Left ventricle myocardium inferior (tissue), 1 donor: ENCODE measurements at regions not wholly inside any gene's neighbourhood (a gene's known extent, or its start where the extent isn't known, plus 50 kb on each side); places are given as distances from the start of the nearest gene placed in this dataset.
"Not testable (repeated sequence)": the region's sequence is repeated elsewhere in the genome, so short reads cannot be mapped to it uniquely, and the experiment has no call there.

Source experiments
- DNase-seq: peaks from one replicate; pipeline ENCODE4 v3.0.0-alpha.2; 2020
- H3K27ac ChIP-seq: fragments of 200-600 bp; replicated peaks from 2 replicates; pipeline ENCODE4 v1.8.0; 2021
- H3K27me3 ChIP-seq: fragments of 200-600 bp; 2 replicates; pipeline ENCODE4 v1.8.0; 2021; ENCODE audit warnings: low read depth
- H3K36me3 ChIP-seq: fragments of 200-600 bp; 2 replicates; pipeline ENCODE4 v1.8.0; 2021
- H3K4me1 ChIP-seq: fragments of 200-600 bp; 2 replicates; pipeline ENCODE4 v1.8.0; 2021
- H3K4me3 ChIP-seq: fragments of 200-600 bp; 2 replicates; pipeline ENCODE4 v1.8.0; 2021; ENCODE audit warnings: mild to moderate bottlenecking, moderate library complexity
- H3K9me3 ChIP-seq: fragments of 200-600 bp; replicated peaks from 2 replicates; pipeline ENCODE4 v1.8.0; 2021
- intact Hi-C: fragments of 100-400 bp; cut with micrococcal nuclease; formaldehyde crosslinking; loops from one replicate; pipeline ENCODE4 v1.11.0; 2022
- TF ChIP-seq, protein P1 (sequence below): fragments of 200-600 bp; IDR thresholded peaks from 2 replicates; pipeline ENCODE4 v1.8.0; 2021; ENCODE audit warnings: antibody characterized with exemption, mild to moderate bottlenecking, borderline replicate concordance
- donor health status: DM: no; HTN: yes; CAD: no; lungs with severe emphysema.

GRCh38 chr12:75660107-75660530, 148.7 kb upstream of the KRR1 start:
- no peaks in the 10 kb centered on the region for H3K27me3 ChIP-seq
- H3K4me3 ChIP-seq, result no peak overlapping the region
- TF ChIP-seq, protein P1, sequence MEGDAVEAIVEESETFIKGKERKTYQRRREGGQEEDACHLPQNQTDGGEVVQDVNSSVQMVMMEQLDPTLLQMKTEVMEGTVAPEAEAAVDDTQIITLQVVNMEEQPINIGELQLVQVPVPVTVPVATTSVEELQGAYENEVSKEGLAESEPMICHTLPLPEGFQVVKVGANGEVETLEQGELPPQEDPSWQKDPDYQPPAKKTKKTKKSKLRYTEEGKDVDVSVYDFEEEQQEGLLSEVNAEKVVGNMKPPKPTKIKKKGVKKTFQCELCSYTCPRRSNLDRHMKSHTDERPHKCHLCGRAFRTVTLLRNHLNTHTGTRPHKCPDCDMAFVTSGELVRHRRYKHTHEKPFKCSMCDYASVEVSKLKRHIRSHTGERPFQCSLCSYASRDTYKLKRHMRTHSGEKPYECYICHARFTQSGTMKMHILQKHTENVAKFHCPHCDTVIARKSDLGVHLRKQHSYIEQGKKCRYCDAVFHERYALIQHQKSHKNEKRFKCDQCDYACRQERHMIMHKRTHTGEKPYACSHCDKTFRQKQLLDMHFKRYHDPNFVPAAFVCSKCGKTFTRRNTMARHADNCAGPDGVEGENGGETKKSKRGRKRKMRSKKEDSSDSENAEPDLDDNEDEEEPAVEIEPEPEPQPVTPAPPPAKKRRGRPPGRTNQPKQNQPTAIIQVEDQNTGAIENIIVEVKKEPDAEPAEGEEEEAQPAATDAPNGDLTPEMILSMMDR, result no peak
- H3K36me3 ChIP-seq, result no peaks in the 10 kb centered on the region
- H3K4me1 ChIP-seq, result no peaks in the 10 kb centered on the region
- no peak for DNase-seq
- H3K27ac ChIP-seq, result no peak overlapping the region
- no peaks in the 10 kb centered on the region for H3K9me3 ChIP-seq
- intact Hi-C loops, result no loop called here

GRCh38 chr12:75658901-75659823, 147.8 kb upstream of the KRR1 start:
- H3K27ac ChIP-seq, result no peak overlapping the region
- no peak overlapping the region for H3K4me3 ChIP-seq
- intact Hi-C loops, result no loop called here

GRCh38 chr12:75658286-75658685, 146.9 kb upstream of the KRR1 start:
- DNase-seq, result no peak
- H3K27me3 ChIP-seq, result no peaks in the 10 kb centered on the region
- TF ChIP-seq, protein P1, result no peak
- no peak overlapping the region for H3K4me3 ChIP-seq
- no peaks in the 10 kb centered on the region for H3K36me3 ChIP-seq
- no peaks in the 10 kb centered on the region for H3K9me3 ChIP-seq
- H3K27ac ChIP-seq, result no peak overlapping the region
- no peaks in the 10 kb centered on the region for H3K4me1 ChIP-seq
- intact Hi-C loops, result no loop called here

More at GRCh38 chr12:75658901-75659823, 147.8 kb upstream of the KRR1 start:
- no peak for DNase-seq
- H3K27me3 ChIP-seq, result no peaks in the 10 kb centered on the region
- no peaks in the 10 kb centered on the region for H3K36me3 ChIP-seq
- H3K9me3 ChIP-seq, result no peaks in the 10 kb centered on the region
- no peaks in the 10 kb centered on the region for H3K4me1 ChIP-seq
- TF ChIP-seq, protein P1, result no peak

- Histone ChIP-seq H3K36me3 (no peaks in the 10 kb centered on the region), H3K27me3 (no peaks in the 10 kb centered on the region), H3K4me1 (no peaks in the 10 kb centered on the region), H3K27ac (no peak overlapping the region), H3K4me3 (no peak overlapping the region), H3K9me3 (no peaks in the 10 kb centered on the region)
- TF ChIP-seq, protein P1, result no peak
- DNase-seq, result no peak
- intact Hi-C loops, result no loop called here
These were observed 146.4 kb upstream of the KRR1 start for GRCh38 chr12:75657831-75658230.

GRCh38 chr12:75657354-75657753, 145.9 kb upstream of the KRR1 start:
- H3K4me3 ChIP-seq, DNase-seq, H3K9me3 ChIP-seq, H3K4me1 ChIP-seq, intact Hi-C loops, H3K27me3 ChIP-seq, H3K36me3 ChIP-seq, H3K27ac ChIP-seq: not testable (repeated sequence)

GRCh38 chr12:75656648-75657047, 145.2 kb upstream of the KRR1 start:
- H3K4me3 ChIP-seq, result no peak overlapping the region
- intact Hi-C loops, result no loop called here
- peaks cover 1% of the 10 kb centered on the region for H3K4me1 ChIP-seq
- no peaks in the 10 kb centered on the region for H3K36me3 ChIP-seq
- H3K27ac ChIP-seq, result no peak overlapping the region
- TF ChIP-seq, protein P1, result no peak
- DNase-seq, result no peak
- no peaks in the 10 kb centered on the region for H3K27me3 ChIP-seq
- no peaks in the 10 kb centered on the region for H3K9me3 ChIP-seq
